CD4-positive, alpha-beta T cell treated with Interleukin-4 for 4 hours (primary cell): ENCODE measurements at regions not wholly inside any gene's neighbourhood (a gene's known extent, or its start where the extent isn't known, plus 50 kb on each side); places are given as distances from the start of the nearest gene placed in this dataset.

Experiments
- DNase-seq: peaks from one replicate; pipeline ENCODE4 v3.0.0-alpha.2; 2020

GRCh38 chr2:14915983-14916382 lies 283.5 kb downstream of the LRATD1 start:
- DNase-seq, result no peak

DNA sequence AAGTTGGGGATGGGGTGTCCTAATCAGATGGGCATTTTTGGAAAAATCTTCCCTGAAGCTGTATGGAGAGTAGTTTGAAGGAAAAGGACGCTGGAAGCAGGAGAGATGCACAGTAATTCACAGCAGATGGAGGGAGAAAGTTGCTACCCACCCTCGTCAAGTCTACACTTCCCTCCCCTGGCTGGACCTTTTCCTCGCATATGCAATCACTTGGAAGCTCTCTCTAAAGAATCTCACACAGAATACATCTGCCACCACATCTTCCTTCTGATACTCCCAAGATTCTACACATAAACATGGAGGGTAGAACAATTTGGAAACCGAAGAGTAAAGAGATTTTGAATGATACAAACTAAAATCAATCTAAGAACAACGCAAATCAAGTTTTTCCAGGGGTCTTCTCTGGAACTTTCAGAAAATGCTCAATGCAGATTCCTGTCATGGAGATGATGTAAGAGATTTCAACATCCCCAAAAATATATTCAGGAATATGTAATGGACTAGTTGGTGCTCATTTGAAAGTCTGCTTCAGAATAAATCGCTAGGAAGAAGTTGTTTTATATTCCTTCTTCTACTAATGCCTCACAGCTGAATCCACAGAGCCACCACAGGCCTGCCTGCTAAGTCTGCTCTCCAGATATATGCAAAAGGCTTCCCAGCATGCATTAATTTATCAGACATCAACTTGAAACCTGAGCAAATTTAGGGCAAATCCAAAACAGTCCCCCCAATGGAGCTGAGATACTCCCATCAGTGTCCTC lies 291.5 kb downstream of the LRATD1 start:
- no peak for DNase-seq

- DNase-seq, result no peak
Observed at GRCh38 chr2:14925471-14925870, 293.0 kb downstream of the LRATD1 start.

GRCh38 chr2:14927021-14927564 lies 294.6 kb downstream of the LRATD1 start:
- DNase-seq, result no peak

GRCh38 chr2:14928056-14928455 lies 295.5 kb downstream of the LRATD1 start:
- DNase-seq, result no peak

- DNase-seq, result no peak
Observed at GRCh38 chr2:14930441-14930840, 297.9 kb downstream of the LRATD1 start.

DNA sequence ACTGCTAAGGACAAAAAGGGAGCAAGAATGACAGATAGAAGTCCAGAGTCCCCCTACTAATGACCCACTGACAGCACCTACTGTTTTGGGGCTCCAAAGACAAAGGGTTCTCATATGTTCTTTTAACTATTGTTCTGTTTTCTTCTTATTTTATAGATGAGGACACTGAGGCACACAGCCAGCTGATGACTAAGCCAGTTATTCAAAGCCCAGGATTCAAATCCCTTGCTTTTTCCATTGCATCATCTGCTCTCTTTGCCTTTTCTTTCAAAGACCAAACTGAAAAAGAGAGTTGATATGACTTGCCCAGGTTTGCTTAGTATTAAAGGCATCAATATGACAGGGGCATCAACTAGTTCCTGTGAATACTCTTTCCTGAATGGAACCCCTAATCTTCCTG lies 299.8 kb downstream of the LRATD1 start:
- no peak for DNase-seq

GRCh38 chr2:14933753-14934152 lies 301.2 kb downstream of the LRATD1 start:
- no peak for DNase-seq

- no peak for DNase-seq
Observed at GRCh38 chr2:14936426-14936825, 303.9 kb downstream of the LRATD1 start.

DNA sequence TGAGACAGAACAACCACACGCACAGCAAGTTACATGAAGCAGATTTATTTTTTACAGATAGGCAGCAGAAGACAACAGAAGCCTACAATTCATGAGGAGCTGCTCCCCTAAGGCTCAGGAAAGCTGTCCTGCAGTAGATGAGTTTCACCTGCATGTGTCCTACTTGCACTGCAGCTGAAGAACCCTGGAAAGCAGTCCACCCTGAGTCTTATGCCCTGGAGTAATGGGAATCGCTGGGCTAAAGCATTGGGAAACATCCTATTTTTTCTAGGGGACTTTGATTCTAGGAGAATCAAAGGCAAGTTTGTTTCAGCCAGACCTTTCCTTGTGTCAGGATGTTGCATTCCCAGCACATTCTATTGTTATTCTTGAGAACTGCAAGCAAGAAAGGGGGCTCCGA lies 304.8 kb downstream of the LRATD1 start:
- DNase-seq, result no peak

DNA sequence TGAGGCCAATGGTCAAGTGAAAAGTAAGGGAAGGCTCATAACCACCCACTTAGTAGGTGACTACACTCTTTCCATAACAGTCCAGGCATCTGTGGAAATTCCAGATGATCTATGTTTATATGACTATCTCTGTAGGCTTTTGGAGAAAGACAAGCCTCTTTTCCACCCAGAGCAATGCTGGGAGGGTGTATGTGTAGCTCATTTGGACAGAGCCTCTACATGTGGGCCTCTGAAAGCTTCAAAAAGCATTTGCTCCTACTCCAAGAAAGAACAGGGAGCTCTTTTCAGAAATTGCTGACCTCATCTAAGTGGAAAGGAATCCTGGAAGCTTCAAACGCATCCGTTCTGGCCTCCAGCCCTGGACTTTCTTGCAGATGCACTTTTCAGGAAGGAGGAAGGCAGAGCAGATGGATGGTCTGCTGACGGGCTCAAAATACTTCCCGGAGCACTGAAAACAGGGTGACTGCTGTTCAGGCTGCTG lies 308.7 kb downstream of the LRATD1 start:
- no peak for DNase-seq

DNA sequence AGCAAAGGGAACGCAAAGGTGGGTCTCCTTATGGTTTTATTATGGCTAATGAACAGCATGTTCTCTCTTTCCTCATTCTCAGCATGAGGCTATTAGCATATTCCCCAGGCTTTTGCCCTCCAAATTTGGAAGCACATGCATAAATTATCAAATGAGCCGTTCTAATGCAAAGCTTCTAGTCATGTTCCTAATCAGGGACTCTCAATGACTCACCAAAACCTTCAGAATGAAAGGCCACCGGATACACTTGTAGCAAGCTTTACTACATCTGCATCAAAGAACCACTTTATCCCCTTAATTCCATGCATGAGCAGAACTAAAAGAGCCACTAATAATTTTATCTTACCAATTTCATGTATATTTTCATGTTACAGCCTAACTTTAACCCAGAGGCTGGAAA lies 310.5 kb downstream of the LRATD1 start:
- no peak for DNase-seq

GRCh38 chr2:14944562-14945346 lies 312.2 kb downstream of the LRATD1 start:
- no peak for DNase-seq

DNA sequence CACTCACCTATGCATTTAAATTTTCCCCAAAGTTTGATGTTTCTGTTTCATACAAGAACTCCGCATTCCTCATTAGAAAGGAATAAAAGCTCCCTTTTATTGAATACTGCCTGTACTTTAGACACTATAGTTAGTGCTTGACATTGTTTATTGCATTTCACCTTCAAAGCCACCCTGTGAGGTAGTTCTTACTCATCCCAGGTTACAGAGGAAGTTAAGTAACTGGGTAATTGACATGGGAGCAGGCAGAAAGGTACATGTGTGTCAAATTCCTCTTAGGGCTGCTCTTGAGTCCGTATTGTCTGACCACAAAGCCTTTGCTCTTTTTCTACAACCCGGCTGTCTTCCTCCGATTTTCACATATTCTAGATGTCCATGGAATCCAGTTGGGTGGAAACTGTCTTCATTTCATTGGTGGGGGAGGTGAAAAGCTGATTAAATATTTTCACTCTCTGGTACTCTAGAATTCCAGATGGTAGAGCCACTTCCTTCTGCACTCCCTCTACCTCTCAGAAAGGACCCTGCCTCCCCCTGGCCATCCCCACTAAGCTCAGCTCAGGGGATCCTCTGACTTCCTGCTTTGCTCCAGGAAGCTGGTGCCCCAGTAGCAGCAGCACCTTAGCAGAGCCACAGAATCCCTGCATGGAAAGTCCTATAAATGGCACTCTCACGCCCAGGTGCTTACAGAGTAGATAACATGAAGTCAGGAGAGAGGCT lies 319.2 kb downstream of the LRATD1 start:
- DNase-seq, result no peak

DNA sequence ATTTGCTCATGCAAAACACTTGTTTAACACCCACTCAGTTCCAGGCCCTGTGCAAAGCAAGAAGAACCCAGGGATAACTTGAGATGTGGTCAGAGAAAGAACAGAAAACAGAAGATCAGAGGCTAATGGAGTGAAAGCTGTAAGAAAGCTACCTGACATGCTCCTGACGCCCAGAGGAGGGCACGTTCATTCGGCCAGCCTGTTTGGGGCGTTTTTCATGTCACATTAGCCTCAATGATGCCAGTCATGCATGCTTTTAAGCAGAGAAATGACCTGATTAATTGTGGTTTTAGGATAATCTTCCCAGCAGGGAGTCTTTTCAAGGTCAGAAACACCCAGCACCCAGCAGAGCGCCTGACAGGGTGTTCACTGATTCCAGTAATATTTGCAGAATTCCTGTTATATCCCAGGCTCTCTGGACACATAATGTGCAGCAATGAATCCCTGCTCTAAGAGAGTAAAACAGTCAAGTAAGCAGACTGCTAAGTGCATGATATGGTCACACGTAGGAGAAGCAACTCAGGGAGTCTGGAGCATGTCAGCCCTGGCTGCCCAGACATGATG lies 320.0 kb downstream of the LRATD1 start:
- no peak for DNase-seq

GRCh38 chr2:14960686-14961324 lies 328.3 kb downstream of the LRATD1 start:
- no peak for DNase-seq

GRCh38 chr2:14967729-14968128 lies 335.2 kb downstream of the LRATD1 start:
- DNase-seq, result no peak

- no peak for DNase-seq
Observed at GRCh38 chr2:14975381-14975780, 342.9 kb downstream of the LRATD1 start.

- DNase-seq, result no peak
Observed at GRCh38 chr2:14977021-14977420, 344.5 kb downstream of the LRATD1 start.

DNA sequence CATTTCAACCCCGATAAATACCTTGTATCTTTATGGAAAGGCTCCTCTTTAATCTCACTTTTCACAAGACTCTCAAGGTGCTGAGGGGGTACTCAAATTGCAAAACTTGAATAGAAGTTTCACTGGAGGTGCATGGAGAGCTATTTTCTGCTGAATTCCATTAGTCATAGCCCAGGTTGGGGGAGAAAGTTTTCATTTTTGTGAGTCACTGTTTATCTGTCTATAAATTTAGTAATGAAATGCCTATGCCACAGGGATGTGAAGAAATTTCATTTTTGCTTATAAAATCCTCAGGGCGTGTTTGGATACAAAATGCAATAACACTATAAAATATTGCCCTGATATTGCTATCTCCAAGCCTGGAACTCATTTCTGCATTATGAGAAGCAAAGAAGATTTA lies 346.3 kb downstream of the LRATD1 start:
- no peak for DNase-seq

DNA sequence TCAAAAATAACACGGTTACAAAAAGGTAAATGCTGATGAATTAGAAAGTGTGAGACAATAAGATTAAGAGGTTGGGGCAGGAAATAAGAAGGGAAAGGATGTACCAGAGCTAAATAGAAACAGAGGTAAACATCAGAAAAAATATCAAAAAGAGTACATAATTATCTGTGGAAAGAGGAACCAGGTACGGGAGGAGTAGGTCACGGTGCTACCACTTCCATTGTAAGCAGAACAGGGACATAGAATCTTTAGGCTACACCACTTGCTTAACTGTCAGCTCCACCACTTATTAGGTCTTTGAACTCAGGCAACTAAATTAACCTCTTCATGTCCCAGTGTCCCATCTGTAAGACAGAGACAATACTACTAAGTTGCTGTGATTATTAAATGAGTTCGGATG lies 350.3 kb downstream of the LRATD1 start:
- no peak for DNase-seq

DNA sequence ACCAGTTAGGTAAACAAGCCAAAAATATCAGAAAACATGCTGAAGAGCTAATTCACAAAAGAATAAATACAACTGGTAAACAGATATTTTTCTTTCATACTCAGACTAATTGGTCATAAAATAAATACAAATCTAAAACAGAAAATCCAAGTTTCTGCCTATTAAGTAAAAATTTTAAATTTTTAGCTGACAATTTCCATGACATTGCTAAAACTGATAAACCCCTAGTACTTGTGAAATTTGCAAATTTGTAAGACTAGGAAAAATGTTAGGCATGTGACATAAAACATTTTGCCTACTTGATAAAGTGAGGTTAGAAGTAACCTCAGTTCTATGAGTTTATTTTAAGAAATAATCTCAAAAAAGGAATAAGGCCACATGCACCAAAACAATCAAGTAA lies 356.1 kb downstream of the LRATD1 start:
- DNase-seq, result no peak

DNA sequence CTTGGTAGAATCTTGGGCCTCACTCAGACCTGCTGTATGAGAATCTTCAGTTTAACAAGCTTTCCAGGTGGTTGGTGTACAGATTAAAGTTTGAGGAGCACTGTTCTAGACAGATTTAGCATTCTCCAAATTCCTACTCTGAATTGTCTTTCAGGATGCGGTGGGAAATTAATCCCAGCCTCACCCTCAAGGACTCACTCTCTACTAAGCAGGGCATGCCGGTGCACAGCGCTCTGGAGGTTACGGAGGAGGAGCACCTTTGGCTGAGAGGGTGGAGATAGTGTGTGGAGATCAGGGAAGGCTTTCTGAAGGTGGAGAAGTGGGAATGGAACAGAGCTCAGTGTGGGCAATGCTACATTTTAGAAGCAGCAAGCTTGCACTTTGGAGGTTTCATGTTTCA lies 359.2 kb downstream of the LRATD1 start:
- DNase-seq, result no peak
